COLO668 (cell line): ENCODE measurements at regions not wholly inside any gene's neighbourhood (a gene's known extent, or its start where the extent isn't known, plus 50 kb on each side); places are given as distances from the start of the nearest gene placed in this dataset.
"Not testable (repeated sequence)": the region's sequence is repeated elsewhere in the genome, so short reads cannot be mapped to it uniquely, and the experiment has no call there.

Experiments used
- DNase-seq: peaks from one replicate; lab custom pipeline; 2025; ENCODE audit not compliant: unreplicated experiment; lab: John Stamatoyannopoulos, UW

DNA sequence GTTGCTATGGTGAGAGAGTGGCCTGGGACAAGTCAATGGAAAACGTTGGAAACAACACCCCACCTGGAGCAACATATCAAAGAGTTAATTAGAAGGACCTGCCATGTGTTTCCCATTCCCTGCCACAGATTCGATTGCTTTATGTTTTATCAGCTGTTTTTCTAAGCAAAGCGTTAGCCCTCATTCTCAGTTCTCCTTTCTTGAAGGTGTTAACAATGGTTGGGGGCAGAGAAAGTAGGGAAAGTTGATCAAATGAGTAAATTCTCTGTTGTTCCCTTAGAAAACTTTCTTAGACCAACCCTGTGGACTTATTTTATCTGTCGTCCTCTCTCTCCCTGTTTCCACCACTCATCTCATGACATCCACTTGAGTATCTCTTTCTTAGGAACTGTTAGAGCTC, 102.5 kb downstream of the ADAMTS15 start:
- DNase-seq = no peak

DNA sequence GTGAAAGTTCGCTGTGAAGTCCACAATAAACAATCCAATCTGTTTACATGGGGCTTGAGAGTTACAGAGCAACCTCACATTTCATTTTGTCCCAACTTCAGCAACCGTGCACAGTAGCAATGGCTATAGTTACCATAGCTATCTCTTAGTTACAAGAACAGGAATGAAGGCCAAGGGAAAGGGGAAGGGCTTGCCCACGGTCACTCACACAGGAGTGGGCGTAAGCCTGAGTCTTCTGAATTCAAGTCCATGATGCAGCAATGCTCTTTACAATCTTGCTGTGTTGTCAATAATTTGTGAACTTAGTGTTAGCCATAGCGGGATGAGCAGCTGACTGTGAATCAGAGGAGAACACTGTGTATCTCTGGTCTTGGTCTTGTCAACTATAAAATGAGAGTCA, 102.9 kb downstream of the ADAMTS15 start:
- DNase-seq = no peak

- DNase-seq = no peak
Observed at GRCh38 chr11:130553306-130553705, 104.9 kb downstream of the ADAMTS15 start.

GRCh38 chr11:130554241-130555055, 106.0 kb downstream of the ADAMTS15 start:
- DNase-seq = no peak

- DNase-seq = no peak
Observed at GRCh38 chr11:130555251-130555841, 106.9 kb downstream of the ADAMTS15 start.

GRCh38 chr11:130560000-130560780, 111.7 kb downstream of the ADAMTS15 start:
- peak; percentile 21 for DNase-seq

DNA sequence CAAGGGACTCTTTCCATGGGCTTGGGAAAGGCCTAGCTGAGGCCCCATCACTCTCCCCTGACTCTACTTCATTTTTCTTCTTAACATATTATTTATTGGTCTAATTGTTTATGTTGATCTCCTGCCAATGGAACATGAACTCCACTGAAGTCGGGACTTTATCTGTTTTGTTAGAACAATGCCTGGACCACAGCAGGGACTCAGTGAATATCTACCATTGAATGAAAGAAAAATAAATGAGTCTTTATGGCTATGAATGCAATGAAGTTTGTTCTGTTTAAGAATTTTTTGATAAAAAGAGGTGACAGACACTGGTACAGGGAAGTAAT, 112.3 kb downstream of the ADAMTS15 start:
- no peak for DNase-seq

DNA sequence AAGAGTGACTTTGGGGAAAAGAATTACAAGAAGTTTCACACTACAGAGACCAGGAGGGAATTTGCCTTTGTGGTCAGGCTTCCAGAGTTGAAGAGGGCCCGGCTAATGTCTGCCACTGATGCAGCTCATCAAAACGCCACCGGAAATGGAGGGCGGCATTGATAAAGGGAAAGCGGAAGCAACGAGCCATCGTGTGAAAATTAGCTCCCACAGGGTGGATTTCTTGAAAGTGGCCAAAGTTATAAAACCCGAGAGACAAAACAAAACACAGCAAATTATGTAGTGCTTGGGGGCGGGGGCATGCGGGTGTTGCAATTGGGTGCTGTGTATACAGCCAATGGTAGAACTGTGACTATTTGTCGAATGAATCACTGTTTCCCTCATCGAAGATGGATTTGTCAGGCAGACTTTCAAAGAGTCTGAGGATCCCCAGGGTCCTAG, 113.0 kb downstream of the ADAMTS15 start:
- DNase-seq = no peak

DNA sequence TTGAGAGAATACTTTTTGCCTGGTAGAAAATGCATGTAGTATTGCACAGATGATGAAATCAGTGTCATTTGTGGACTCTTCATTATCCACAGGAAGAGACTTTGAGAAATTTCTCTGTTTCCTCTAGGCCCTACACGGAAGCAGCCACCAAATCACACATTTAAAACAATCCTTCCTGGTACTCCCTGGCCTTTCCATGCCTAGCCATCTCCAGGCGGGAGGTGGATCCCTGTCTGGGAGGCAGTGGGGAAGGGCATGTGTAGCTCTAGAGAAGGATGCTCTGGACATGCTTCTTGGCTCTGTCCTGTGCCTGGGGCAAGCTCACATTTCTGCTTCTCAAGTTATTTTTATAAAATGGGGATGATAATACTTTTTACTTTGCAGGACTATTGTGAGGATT, 114.1 kb downstream of the ADAMTS15 start:
- no peak for DNase-seq

DNA sequence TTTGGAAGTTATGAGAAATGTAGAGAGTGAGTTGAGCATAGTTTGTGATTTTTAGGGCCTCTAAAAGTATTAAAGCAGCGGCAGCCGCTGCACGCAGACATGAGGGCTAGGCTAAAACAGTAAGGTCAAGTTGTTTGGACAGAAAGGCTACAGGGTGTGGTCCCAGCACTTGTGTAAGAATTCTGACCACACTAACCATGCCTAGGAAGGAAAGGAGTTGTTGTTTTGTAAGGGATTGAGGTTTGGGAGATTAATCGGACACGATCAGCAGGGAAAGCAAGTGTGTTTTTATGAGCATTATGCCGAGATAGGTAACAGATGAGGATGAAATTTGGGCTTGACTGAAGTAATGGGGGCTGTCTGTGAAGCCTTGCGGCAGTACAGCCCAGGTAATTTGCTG, 117.9 kb downstream of the ADAMTS15 start:
- DNase-seq = not testable (repeated sequence)

- DNase-seq = no peak
Observed at GRCh38 chr11:130571519-130571918, 123.1 kb downstream of the ADAMTS15 start.

- DNase-seq = no peak
Observed at GRCh38 chr11:130571947-130572584, 123.6 kb downstream of the ADAMTS15 start.

- no peak for DNase-seq
Observed at GRCh38 chr11:130573767-130574166, 125.3 kb downstream of the ADAMTS15 start.

DNA sequence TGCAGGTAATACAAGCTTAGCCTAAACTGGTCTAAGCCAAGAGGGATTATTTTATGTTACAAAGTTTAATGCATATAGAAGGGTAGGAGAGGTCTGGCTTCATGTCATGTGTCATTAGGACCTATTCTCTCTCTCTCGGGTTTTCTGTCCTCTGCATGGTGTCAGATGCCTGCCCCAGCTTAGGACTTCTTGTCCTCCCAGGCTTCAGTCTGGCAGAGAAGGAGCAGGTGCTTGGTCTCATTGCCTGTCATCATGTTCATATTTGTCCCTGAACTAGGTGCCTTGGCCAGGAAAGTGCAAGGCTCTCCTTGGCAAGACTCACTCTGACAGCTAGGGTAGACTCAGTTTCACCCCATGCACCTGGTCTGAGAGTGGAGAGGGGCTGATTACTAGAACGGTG, 126.3 kb downstream of the ADAMTS15 start:
- no peak for DNase-seq

DNA sequence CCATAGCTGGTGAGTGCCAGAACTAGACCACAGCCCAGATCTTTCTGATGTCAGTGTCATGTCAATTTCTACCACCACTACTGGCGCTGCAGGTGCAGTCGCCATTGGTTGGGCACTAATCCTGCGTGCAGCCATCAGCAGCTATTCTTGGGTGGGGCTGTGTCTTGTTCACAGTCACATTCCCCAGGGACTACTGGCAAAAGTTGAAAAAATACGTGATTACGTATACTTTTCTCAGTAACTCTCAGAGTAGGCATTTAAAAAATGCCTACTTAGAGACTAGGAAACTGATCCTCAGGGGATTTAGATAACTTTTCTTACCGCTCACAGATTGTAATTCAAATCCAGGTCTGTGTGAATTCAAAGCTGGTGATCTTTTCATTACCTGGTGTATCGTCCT, 127.7 kb downstream of the ADAMTS15 start:
- DNase-seq = no peak

- peak; percentile 23 for DNase-seq
Observed at GRCh38 chr11:130578738-130579368, 130.4 kb downstream of the ADAMTS15 start.

DNA sequence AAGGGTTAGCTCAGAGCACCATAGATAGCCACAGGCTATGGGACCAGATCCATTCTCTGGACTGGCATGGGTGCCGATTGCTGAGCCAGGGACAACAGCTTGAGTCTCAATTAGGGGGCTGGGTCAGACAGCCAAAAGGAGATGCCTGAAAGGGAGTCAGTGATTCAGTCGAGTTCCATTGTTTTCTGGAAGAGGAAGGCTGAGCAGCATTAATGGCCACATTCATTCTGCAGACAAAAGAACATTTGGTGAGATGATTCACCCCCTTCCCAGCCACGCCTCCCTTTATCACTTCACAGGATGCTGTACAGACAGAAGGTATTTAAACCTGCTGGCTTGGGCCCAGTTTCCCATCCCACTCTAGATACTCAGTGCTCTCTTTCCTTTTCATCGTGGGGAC, 131.9 kb downstream of the ADAMTS15 start:
- DNase-seq = peak; percentile 76

GRCh38 chr11:130580891-130581492, 132.5 kb downstream of the ADAMTS15 start:
- DNase-seq = no peak

GRCh38 chr11:130581646-130582045, 133.2 kb downstream of the ADAMTS15 start:
- DNase-seq = no peak

- no peak for DNase-seq
Observed at GRCh38 chr11:130582176-130582575, 133.7 kb downstream of the ADAMTS15 start.

- DNase-seq = no peak
Observed at GRCh38 chr11:130582981-130583380, 134.5 kb downstream of the ADAMTS15 start.
